GM18861 (cell line): ENCODE measurements at regions not wholly inside any gene's neighbourhood (a gene's known extent, or its start where the extent isn't known, plus 50 kb on each side); places are given as distances from the start of the nearest gene placed in this dataset.
"Not testable (repeated sequence)": the region's sequence is repeated elsewhere in the genome, so short reads cannot be mapped to it uniquely, and the experiment has no call there.

Experiments
- ATAC-seq: cut with Tn5 transposase; IDR thresholded peaks from one replicate; pipeline ENCODE4 v1.9.1; 2021; ENCODE audit not compliant: unreplicated experiment

DNA sequence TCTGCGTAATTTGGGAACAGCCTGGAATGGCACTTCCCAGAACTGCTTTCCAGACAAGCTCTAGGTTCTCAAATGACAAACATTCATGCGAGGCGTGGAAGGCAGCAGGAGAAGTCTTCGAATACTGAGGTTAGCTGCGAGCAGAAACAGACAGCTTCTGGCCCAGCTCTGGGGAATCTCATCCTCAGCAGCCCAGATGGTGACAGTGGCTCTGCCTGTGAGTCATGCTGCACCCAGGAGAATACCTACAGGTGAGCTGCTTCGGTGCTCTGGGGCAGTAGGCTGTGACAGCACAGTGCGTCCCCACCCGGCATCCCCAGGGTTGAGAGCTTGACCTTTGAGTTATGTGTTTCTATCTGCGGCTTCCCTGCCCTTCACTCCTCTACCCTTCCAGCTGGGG, 258.6 kb downstream of the KLF13 start:
- no peak for ATAC-seq

DNA sequence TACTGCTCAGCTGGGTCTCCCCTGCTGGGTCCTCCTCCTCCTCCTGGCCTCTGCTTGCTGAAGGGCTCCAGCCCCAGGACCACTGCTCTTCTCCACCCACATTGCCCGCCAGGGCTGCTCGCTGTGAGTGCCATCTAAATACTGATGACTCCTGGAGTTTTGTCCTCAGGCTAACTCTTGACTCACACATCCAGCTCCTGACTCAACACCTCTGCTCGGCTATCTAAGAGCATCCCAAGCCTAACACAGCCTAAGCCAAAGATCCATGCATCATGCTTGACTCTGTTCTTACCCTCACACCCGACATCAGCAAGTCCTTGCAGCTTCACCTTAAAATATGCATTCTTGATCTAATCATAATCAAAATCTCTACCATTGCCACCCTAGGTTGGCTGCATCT, 260.2 kb downstream of the KLF13 start:
- ATAC-seq: no peak

DNA sequence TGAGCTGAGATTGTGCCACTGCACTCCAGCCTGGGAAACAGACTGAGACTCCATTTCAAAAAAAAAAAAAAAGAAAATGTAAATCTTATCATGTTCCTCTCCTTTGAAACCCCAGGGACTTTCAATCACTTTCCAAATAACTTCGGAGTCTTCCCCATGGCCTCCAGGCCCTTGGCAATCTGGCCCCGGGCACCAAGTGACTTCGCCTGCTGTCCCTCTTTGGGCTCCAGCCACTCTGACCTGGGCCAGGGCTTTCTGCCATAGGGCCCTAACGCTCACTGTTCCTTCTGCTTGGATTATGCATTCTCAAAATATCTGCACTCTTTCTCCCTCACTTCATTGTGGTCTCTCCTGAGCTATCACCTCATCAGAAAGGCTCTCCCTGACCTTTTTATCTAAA, 260.9 kb downstream of the KLF13 start:
- ATAC-seq: no peak

DNA sequence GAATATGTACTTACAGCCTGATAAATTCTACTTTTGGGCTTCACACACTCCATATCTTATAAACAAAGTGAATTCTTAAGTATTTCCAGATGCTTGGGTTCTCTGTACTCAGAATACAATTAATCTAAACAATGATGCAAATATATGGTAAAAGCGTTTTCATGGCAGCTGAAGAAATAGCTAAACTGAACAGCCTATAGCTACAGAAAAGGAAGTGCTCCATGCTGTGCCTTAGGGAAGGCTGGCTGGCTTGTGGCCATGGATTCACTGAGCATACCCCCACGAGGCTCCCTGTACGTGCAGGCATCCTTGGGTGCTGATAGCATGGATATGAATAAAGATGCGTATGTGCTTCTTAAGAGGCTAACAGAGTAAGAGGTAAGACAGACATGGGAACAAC, 264.0 kb downstream of the KLF13 start:
- ATAC-seq: no peak

DNA sequence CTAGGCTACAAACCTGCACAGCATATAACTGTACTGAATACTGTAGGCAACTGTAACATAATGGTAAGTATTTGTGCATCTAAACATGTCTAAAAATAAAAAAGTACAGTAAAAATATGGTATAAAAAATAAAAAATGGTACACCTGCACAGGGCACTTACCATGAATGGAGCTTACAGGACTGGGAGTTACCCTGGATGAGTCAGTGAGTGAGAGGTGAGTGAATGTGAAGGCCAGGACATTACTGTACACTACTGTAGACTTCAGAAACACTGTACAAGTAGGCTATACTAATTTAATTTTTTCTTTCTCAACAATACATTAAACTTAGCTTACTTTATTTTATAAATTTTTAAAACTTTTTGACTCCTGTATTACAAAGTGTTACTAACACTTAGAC, 265.3 kb downstream of the KLF13 start:
- no peak for ATAC-seq

DNA sequence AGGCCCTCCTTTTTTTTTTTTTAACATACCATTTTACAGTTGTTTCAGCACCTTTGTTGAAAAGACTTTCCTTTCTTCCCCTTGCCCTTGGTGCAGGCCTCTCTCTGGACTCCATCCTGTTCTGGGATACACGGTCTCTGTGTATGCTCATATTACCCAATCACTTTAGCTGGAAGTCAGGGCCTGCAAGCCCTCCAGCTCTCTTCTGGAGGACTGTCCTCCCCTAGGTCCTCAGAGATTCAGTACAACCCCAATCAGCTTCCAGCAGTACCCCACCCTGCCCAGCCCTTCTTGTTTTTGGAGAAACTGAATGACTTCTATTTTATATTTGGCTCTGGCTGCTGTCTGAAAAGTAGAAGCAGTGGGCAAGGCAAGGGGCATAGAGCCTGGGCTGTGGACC, 270.8 kb downstream of the KLF13 start:
- no peak for ATAC-seq

DNA sequence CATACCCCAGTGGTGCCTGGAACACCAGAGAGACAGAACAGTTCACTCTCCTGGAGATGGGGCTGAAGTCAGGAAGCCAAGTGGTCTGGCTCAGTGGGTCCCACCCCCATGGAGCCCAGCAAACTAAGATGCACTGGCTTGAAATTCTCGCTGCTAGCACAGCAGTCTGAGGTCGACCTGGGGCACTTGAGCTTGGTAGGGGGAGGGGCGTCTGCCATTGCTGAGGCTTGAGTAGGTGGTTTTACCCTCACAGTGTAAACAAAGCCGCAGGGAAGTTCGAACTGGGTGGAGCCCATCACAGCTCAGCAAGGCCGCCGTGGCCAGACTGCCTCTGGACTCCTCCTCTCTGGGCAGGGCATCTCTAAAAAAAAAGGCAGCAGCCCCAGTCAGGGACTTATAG, 272.0 kb downstream of the KLF13 start:
- ATAC-seq: no peak

DNA sequence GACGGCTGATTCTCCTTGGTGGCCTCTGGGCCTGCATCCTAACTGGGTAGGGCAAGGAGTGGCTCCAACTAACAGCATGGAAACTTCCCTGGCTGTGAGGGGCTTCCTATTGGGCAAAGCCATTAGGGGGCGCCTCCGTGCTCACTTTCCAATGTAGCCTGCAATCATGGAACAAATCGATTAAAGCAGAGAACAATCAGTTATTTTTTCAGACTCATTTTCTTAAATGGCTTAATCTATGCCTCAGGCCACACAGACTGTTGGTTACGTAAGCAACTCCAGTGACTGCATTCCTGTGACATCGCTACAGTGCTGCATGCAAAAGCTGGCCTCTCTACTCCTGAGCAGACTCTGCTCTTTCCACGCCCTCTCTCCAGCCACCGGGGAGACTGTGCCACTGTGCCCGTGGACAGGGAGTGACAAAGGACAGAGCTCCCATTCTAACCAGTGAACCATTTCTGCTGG, 278.9 kb downstream of the KLF13 start:
- no peak for ATAC-seq

DNA sequence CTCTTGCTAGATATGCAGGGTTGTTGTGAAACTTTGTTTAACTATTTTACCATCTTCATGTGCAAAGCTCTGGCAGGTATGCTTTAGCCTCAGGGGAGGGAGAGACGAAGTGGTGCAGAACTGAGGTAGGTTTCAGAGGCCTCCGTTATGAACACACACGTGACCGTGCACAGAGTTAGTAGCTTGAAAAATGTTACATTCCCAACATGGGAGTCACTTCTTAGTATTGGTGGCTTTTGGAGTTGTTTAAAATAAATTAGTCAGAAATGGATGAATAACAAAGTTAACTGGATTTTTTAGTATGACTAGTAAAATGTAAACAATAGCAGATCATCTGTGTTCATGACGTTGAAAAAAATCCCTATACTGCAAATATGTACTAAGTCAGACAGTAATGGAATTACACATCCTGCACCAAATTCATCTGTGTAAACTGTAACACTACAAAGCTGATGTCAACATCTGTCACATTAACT, 279.6 kb downstream of the KLF13 start:
- ATAC-seq: no peak

DNA sequence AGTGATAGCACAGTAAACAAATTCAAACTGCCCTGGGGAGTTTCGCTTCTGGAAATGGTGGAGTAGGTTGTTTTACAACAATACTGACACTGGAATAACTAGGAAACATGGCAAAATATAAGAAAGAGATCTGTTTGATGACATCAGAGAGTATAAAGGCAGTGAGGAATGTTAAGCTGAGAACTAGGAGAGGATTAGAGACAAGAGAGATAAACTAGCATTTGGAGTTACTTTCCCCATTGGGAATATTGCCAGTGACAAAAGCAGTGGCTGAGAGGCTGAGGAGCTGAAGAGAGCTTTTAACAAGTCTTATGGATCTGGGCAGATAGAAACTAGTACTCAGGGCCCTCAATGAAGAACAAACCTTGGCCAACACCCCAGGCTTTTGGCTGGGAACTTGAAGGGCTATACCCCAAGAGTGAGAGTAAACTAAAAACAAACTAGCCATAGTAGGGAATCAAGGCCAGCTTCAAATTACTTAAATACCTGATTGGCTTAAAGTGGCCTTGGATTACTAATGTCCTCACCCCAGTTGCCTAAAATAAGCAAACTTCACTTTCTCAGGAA, 280.4 kb downstream of the KLF13 start:
- ATAC-seq: no peak

DNA sequence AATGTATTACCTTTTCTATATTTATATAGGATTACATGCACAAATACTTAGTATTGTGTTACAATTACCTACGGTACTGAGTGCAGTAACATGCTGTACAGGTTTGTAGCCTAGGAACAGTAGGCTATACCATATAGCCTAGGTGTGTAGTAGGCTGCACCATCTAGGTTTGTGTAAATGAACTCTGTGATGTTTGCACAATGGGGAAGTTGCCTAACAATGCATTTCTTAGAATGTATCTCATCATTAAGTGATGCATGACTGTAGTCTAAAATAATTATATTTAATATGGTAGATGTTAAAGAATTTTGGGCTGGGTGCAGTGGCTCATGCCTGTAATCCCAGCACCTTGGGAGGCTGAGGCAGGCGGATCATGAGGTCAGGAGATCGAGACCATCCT, 281.0 kb downstream of the KLF13 start:
- ATAC-seq: no peak

DNA sequence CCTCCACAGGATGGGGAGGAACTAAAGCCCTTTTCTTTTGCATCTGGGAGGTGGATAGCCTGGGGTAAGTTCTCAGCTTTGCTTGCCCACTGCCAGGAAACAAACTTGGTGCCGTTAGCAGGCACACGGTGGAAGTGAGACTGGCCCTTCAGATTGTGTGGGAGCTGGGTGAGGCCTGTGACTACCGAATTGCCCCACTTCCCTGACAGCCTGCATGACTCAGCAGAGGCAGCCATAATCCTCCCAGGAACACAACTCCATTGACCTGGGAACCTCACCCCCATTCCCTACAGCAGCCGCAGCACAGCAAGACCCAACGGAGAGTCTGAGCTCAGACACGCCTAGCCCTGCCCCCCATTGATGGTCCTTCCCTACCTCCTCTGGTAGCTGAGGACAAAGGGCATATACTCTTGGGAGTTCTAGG, 282.6 kb downstream of the KLF13 start:
- ATAC-seq: no peak

DNA sequence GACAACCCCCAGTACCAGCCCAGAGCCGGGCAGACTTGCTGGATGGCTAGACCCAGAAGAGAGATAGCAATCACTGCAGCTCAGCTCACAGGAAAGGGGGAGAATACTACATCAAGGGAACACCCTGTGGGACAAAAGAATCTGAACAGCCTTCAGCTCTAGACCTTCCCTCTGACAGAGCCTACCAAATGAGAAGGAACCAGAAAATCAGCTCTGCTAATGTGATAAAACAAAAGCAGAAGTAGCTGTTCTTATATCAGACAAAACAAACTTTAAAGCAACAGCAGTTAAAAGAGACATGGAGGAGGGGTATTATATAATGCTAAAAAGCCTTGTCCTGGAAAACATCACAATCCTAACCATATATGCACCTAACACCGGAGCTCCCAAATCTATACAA, 283.3 kb downstream of the KLF13 start:
- no peak for ATAC-seq

DNA sequence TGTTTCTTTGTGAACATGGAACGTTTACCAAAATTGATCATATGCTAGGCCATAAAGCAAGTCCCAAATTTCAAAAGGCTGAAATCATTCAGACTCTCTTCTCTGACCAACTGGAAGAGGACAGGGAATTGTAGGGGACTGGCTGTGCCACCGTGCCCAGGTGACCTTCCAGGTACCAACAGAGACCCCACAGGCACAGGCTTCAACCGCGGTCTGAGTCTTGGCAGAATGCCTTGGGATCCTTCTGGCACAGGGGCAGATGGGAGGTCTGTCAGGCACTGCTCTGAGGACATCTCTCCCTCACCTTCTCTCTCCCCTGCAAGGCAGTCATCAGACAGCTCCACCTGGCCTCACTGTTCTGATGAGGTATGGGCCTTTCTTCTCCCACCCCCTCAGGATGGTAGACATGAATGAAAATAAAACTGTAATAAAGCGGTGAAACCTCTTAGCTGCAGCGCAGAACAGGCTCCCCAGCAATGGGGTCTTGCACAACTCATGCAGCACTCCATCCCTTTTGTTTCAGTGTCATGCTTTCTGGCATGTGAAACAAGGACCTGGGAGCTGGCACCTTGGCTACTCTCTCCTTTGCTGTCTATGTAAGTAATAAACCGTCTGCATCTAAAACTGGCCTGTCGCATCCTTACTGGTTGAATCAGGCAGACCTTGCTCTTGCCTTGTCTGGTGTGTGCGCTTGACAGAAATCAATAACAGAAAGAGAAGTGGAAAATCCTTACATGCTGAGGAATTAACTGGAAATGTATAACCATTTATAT, 289.2 kb downstream of the KLF13 start:
- no peak for ATAC-seq

DNA sequence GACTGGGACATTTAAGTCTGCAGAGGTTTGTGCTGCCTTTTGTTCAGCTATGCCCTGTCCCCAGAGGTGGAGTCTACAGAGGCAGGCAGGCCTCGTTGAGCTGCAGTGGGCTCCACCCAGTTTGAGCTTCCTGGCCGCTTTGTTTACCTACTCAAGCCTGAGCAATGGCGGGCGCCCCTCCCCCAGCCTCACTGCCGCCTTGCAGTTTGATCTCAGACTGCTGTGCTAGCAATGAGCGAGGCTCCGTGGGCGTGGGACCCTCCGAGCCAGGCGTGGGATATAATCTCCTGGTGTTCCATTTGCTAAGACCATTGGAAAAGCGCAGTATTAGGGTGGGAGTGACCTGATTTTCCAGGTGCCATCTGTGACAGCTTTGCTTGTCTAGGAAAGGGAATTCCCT, 296.7 kb downstream of the KLF13 start:
- not testable (repeated sequence) for ATAC-seq

DNA sequence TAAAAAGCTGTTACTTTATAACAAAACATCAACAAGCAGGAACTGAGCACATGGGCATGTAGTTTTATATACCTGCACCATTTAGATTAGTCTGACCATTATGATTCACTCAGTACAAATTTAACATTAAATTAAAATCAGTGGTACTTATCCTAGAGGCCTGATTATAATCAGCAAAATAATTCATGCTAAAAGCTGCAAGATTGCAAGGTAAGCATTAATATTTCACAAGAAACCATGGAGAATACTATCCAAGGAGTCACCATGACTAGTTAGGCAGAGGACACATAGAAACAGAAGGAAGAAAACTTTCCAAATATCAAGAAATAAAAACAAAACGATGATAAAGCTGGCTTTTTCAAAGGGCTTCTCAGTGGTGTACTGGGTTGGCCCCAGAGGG, 297.5 kb downstream of the KLF13 start:
- not testable (repeated sequence) for ATAC-seq

DNA sequence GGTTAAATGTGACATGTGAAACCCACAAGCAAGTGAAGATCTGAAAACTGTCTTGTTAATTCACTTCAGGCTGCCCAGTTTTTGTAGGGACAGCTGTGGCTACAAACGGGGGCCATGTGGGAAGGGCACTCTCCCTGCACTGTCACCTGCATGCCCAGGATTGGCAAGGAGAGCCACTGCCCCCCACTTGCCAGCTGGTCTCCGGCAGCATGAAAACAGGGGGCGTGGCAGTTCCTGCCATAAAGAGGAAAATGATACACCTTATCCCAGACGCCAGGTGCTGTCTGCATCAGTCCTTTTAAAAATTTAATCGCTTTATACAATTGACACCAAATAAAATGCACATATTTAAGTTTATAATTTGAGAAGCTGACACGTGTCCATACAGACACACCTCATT, 309.1 kb downstream of the KLF13 start:
- not testable (repeated sequence) for ATAC-seq

DNA sequence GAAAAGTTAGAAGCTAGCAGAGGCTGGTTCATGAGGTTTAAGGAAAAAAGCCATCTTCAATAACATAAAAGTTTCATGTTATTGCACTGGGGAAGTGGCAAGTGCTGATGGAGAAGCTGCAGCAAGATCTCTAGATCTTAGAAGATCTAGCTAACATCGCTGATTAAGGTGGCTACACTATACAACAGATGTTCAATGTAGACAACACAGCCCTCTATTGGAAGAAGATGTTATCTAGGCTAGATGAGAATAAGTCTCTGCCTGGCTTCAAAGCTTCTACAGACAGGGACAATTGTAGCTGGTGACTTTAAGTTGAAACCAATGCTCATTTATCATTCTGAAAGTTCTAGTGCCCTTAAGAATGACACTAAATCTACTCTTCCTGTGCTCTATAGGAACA, 310.3 kb downstream of the KLF13 start:
- ATAC-seq: not testable (repeated sequence)

DNA sequence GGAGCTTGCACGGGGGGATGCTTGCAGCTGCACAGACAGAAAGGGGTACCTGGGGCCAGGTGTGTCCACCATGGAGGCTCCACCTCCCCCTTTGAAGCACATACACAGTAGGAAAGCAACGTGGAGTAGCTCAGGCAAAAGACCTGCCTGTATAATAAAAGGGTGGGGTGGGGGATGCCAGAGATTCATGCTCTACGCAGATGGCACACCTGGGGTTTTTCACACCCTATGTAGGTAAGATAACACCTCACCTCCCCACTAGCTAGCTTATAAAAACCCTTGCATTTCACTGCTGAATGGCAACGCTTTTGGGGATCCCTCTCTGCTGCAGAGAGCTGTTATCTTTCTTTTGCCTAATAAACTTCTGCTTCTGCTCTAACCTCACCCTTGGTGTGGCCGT, 317.3 kb downstream of the KLF13 start:
- ATAC-seq: not testable (repeated sequence)

DNA sequence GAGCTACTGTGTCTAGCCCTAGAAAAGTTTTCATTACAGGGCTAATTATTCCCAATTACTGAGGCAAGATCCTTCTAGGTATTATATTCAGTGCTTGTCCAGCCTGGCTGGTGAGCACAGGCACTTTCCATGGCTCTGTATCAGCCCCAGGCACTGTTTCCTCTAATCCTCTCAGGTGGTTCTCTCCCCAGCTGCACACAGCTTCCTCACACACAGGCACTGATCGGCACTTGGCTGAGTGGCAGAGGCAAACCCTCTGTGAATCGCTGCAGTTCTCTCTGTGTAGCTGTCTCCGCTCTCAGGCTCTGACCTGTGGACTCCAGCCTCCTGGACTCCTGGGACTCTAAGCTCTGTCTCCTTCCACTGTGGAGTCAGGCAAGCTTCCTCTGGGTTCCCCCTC, 318.1 kb downstream of the KLF13 start:
- ATAC-seq: not testable (repeated sequence)

DNA sequence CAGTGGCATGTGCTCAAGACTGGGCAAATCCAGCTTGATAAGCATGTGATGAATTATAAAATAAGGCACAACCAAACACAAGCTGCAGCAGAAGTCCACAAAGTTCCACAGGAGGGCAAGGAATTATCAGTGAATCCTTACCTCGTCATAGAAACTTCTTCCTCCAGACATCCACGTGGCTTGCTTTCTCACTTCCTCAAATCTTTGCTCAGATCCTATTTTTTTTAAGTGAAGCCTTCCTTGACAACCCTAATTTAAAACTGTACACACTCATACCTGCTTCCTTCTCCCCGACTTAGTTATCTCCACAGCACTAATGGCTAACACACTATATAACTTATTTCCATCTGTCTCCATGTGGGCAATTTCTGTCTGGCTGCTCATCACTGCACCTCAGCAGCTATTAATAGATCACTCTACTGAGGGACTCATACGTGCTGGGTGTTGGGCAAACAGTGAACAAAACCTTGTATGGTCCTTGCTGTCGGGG, 320.7 kb downstream of the KLF13 start:
- ATAC-seq: not testable (repeated sequence)

DNA sequence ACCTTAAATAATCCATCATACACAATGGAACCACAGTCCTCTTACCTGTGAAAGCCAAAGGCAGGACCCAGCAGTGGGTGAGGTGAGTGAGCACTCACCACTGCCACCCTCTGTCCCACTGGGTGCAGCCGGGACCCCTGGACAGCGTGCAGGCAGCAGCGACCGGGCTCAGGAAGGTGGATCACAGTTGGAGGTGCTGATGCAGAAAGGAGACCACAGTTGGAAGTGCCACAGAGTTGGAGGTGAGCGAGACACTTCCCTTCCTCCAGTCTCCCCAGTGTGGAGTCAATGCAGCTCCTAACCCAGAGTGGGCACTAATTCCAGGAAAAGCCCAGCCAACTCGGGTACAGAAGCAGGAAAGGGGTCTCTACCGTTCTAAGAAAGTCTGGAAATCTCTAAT, 323.0 kb downstream of the KLF13 start:
- ATAC-seq: not testable (repeated sequence)
